Right renal pelvis (tissue), 4 donors: ENCODE measurements at regions not wholly inside any gene's neighbourhood (a gene's known extent, or its start where the extent isn't known, plus 50 kb on each side); places are given as distances from the start of the nearest gene placed in this dataset.
"Not testable (repeated sequence)": the region's sequence is repeated elsewhere in the genome, so short reads cannot be mapped to it uniquely, and the experiment has no call there.

Source experiments
- DNase-seq, 4 donors: peaks; one replicate each; pipeline ENCODE4 v3.0.0-alpha.2; 2013; ENCODE audit warnings: low read depth in 4 of 4, low spot score in 3 of 4, missing footprints in 1 of 4

DNA sequence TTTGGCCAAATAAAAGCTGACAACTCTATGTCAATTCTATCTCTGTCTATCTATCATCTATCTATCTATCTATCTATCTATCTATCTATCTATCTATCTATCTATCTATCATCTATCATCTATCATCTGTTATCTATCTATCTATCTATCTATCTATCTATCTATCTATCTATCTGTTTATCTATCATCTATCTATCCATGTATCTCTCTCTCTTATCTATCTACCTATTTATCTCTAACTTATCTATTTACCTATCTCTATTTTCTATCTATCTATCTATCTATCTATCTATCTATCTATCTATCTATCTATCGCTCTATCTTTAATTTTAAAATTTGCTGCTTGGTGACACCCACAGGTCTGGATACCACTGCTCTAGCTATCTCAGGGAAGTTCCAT is 271.1 kb downstream of the VRK1 start:
- DNase-seq = not testable (repeated sequence)

DNA sequence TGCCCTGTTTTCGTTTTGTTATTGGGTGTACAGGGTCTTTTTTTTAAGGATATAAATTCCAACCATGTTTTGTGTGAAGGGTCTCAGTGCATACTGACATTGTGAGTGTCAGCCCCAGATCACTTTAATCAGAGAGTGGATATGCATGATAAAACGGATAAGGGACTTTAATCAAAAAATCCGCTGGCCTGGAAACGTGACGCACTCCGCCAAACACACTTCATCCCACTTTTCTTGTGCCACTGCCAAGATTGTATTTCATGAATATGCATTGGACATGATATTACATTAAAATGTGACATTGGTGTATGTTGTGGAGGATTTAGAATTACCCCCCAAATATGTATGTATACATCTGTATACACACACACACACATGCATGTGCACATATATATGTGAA is 273.1 kb downstream of the VRK1 start:
- DNase-seq = no peak

DNA sequence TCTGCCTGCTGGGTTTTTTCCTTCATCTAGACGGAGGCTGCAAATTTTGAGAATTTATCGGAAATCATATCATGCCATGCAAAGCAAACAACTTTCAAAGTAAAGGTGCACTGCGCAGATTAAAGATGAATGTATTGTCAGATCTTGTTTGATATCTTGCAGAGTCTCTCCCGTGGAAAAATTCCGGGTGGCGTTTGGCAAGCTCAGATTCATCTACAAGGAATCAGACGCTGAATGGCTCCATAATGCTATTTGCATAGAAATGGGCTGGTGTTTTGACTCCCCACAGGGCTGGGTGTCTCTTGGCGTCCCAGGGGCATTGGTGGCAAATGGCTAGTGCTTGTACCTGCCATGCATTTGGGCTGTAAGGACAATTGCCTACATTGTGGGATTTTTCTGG is 274.0 kb downstream of the VRK1 start:
- no peak for DNase-seq

DNA sequence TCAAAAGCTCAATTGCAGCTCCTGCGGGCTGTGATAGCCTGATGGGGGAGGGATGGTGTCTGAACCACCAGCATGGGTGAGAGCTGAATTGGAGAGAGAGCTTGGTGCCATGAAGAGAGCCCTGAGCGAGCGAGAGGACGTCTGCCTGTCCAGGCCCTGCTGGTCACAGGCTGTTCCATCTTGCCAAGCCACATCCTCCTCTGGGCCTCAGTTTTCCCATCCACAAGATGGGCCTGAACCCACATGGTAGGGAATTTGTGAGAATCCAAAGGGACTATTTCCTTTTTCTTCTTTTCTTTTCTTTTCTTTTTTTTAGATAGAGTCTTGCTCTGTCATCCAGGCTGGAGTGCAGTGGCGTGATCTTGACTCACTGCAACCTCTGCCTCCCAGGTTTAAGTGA is 276.4 kb downstream of the VRK1 start:
- DNase-seq = no peak

DNA sequence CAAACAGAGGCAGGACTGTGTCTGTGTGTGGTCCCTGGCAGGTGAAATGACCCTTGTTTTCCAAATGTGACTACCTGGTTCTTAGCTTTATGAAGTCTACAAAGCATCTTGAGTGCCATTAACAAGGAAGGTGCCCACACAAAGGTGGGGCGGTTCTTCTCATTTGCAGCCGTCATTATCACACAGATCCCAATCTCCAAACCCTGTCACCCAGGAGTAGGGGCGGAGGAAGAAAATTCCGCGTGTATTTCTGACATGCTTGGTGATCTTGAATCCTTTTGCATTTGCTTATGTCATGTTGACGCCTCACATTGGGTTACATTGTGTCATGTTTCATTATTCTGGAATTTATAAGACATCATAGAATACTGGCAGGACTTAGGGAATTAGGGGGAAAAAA is 277.3 kb downstream of the VRK1 start:
- DNase-seq = no peak

DNA sequence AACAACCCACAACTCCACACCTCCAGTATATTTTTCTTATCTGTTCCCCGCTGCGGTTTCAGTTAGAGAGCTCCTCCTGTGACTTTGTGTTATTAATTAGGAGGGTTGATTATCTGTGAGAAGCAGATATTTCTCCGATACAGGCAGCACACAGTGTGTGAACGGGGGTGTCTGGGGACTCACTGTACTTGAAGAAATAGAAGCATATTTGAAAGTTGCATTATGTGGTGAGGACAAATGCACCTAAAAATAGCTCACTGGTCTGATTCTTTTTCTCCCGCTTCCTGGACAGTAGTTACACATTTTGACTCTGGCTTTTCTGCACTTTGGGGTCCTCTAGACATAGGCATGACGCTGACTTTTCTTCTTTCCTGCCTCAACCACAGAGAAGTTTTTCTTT is 277.7 kb downstream of the VRK1 start:
- DNase-seq = no peak

DNA sequence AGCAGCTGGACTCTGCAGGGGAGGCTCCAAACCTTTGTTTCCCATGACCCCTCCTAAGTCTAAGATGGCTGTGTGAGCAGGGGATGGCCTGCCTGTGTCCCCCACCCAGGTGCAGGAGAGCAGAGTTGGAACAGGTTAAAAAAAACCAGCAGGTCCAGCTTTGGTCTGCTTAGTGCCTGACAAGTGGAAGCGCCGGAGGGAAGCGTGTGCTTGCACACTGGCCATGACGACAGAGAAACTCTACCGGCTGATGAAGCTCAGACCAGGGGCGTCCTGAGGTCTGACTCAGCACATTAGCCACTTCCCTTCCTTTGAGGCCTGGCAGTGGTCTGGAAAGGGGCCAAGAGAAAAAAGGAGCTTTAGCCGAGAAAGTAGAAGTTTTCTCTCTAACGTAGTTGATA is 280.1 kb downstream of the VRK1 start:
- peak in 2 of 4 donors; percentile 9 to 26 for DNase-seq

DNA sequence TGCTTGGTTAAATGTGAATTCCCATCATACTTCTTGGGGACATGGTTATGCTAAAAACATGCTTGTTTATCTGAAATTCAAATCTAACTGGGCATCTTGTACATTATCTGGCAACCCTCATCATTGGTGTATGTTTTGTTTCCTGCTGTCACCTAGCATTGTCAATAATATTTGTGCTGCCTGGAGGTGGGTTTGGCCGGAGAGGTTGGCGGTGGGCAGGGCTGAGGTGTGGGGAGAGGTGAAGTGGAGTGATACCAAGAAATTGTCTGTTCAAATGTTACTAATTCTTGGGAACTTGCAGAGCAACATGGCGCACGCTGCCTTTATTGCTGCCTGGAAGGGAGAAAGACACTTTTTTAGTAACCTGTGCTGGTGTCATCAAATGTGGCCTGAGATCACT is 280.5 kb downstream of the VRK1 start:
- no peak for DNase-seq

DNA sequence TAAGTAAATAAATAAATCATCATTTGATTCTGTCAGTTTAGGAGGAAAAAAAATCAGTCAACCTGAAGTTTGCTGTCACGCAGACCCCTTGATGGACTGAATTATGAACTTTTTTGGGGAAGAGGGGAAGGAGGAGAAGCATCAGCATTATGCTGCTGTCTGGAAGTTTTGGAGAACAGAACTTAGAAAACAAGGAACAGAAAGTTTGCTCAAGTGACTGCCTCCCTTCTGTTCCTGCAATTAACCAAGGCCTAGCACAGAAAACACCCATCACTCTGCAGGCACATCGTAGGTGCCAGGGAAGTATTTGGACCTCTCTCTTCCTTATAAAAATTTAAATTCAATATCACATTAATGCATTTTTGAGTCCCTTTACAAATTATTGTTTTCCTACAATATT is 283.8 kb downstream of the VRK1 start:
- DNase-seq = no peak

DNA sequence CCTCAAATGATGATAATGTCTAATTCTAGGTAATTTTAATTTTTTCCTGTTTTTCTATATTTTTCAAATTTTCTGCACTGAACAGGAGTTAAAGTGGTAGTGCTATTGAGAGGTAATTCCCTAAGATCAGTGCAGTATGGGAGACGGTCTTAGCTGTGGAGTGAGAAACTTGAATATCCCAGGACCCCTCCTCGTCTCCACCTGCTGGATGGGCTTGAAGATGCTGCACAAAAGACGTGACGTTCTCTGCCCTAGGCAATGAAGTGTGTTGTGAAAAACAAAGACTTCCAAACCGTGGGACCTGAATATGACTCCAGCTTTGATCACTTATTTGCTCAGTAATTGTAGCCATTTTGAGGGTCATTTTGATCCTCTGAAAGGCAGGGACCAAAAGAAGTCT is 298.1 kb downstream of the VRK1 start:
- DNase-seq = no peak

DNA sequence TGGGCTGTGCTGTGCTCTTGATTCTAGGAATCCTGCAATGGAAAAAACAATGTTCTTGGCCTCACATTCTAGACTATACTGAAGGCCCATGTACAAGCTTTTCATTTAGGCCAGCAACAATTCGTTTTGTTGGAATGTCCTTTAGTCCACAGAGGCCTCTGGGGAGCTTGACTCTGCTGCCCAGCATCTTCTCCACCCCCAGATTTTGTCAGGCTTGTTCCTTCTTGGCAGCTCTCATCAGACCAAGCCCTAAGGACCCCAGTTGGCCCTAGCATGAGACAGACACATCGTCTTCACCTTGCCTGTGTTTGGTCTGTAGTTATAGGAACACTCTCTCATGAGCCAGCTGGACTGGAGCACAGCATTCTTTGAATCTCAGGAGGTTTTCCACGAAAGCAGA is 300.1 kb downstream of the VRK1 start:
- DNase-seq = no peak

DNA sequence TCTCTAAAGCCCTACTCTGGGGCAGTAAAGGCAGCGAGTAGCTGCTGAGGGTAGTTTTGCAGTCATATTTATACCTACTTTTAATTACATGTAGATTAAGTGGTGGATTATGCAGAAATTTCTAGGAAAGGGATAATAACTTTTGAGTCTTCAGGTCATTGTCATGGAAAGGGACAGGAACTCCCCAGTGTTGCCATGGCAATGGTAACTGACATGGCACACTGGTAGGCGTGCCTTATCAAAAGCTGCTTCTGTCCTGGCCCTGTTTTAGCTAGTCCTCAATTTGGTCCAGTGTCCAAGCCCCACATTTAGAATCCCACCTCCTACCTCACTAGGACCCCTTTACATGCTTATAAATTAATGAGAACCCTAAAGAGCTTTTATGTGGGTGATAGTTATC is 303.1 kb downstream of the VRK1 start:
- DNase-seq = no peak

DNA sequence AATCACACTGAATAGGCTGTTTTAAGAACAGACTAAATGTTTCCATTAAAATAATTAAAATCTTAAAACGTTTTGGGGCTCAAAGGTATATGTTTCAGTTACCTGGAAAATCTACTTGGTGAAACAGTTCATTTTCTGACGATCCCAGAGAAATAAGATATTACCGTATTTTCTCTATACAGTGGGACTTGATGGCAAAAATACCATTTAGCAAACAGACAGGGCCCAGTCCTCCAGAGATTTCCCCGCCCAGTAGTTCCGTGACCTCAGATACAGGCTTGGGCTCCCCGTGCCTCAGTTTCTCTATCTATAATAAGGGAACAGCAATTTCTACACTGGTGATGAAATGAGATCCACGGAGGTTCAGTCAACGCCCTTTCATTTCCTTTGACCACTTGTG is 304.4 kb downstream of the VRK1 start:
- no peak for DNase-seq

DNA sequence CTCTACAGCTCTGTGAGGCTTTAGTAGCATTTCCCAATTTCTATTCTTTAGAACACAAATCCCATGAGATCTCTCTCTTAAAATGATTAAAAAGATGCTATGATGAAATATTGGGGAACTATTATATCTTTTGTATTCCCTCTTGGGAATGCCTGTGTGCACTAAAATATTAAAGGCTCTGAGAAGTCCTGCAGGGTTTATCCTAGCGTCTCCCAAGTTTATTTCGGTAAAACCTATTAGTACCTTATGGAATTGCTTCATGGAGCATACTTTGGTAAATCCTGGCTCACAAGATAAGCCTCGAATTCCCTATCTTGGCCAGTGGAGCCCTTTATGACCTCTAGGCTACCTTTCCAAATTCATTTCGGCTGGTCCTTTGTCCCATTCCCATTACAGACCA is 306.8 kb downstream of the VRK1 start:
- DNase-seq = no peak

DNA sequence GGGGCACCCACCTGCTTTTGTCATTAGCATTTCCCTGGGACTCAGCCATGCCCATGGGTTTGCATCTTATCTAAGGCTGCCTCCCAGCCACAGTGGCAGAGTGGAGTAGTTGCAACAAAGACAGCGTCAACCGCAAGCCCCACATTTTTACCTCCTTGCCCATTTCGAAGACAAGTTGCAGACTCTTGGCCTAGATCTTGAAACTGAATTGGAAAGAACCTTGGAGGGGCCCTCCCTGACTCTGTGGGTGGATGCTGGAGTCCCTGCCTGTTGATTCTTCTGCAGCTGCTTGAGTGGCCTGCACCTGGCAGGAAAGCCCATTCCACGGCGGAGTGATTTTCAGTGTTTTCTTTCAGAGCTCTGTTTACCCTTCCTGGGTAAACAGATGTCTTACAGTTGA is 309.0 kb downstream of the VRK1 start:
- DNase-seq = no peak

DNA sequence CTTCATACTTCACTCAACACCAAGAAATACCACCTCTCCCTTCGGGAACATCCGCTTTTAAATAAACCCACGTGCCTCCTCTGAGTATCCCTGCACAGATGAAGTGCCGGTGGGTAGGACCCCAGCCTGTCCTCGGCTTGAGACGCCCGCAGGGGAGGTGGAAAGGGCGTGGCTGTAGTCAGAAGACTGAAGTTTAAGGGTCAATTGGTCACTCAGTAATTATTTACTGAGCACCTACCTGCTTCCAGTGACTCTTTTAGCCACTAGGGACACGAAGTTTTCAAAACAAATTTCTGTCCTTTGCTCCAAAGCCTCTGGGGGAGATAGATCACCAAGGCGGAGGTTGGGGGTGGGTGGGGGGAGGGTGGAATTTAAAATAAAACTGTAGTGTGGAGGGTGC is 309.4 kb downstream of the VRK1 start:
- no peak for DNase-seq

DNA sequence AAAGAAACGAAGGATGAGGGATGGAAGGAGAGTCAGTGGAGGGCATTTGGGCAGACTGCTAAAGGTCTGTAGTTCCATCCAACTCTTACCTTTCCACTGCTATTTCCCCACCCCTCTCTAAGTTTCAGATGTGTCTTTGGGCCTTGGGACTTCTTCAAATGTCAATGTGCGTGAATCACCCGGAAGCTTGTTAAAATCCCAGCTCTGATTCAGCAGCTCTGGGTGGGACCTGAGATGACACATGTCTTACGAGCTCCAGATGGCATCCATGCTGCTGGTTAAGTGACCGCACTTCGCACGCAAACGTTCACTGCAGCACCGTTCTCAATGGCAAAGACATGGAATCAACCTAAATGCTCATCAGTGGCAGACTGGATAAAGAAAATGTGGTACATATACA is 309.9 kb downstream of the VRK1 start:
- DNase-seq = no peak

DNA sequence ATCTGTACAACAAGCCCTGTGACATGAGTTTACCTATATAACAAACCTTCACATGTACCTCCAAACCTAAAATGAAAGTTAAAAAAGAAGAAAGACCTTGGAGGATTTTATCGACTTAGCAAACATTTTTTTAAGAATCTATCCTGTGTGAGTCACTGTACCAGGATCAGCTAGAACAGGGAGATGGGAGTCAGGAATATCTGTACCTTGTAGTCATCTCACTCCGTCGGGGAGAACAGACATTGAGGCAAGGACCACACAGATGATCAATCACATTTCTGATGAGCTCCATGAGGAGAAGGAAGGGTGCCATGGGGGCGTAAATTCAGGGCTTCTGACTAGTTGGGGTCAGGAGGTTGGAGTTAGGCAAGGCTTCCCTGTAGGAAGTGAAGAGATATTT is 310.6 kb downstream of the VRK1 start:
- no peak for DNase-seq

DNA sequence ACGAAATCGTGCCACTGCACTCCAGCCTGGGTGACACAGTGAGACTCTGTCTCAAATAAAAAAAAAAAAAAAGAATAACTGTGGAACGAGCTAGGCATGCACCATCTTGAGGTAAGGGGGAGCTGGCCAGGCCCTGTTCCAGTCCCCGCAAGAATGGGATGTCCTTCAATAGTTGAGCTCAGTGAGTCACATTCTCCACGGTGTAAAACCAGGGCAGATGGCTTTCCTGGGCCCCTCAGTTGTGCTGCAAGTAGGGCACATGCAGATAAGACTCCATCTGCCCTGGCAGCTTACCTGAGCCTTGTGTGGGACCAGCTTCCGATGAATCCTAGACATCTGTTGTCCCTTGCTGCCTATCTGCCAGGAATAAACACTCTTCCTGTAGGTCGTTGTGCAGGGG is 312.1 kb downstream of the VRK1 start:
- DNase-seq = no peak

DNA sequence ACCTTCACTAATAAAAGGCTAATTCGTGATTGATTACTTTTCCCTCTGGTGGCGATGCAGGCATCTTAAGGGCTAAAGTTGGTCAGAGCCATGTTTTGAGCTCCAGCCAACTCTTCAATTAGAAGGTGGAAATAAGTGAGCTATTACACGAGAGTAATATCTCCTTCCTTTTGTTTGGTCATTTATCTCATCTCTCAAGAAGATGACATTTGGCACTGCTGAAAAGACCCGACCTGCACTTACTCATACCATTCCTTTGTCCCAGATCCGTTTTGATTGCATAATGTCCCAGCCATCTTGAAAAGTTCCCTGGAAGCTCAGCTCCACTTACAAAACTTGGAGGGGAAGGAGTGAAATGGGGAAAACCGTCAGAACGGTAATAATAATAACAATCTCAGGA is 316.2 kb downstream of the VRK1 start:
- DNase-seq = no peak

DNA sequence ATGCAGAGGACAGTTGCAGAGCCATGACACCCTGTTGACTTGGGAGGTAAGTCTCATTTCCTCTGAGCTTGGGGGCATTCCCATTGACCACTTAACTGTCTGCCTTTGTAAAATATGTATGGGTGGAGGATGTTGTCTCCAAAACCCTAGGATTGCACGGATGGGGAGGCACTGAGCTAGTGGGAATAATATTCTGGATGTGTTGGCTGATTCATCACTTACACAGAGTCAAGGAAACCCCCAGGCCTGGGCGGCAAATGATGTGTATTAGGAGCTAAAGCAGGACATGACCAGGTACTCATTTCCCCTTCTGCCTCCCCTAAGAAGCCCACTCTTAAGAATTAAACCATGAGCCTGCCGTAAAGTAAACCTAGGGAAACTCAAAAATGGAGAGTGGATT is 319.4 kb downstream of the VRK1 start:
- DNase-seq = no peak

DNA sequence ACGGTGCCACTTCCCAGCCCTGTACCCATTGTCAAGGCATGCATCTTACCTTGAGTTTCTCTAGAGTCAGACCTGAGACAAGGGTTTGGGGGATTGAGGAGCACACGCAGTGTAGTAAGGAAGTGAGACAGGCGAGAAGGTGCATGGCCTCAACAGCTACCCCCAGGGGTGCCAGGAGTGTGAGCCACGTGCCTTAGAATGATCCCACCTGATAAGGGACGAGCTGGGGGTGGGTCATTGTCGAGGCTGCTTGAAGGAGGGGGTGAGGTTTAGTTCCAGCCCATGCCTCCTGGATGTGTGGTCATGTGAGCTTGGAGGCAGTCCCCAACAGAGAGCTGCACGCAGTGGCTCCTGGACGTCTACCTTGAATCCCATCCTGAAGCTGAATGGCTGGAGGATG is 320.5 kb downstream of the VRK1 start:
- DNase-seq = no peak

DNA sequence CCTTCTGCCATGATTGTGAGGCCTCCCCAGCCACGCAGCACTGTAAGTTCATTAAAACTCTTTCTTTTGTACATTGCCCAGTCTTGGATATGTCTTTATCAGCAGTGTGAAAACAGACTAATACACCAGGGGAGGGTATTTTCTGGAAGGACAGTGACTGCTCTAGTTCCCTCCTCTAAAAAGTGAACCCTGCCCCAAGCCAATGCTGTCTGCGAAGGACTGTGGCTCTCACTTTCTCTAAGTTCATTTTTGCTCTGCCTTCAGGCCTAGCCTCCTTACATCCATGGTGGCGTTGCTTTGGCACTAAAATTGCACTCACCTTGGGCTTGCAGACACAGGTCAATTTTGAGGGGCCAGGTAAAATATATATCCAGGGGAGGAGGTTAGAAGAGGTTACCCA is 323.0 kb downstream of the VRK1 start:
- no peak for DNase-seq

DNA sequence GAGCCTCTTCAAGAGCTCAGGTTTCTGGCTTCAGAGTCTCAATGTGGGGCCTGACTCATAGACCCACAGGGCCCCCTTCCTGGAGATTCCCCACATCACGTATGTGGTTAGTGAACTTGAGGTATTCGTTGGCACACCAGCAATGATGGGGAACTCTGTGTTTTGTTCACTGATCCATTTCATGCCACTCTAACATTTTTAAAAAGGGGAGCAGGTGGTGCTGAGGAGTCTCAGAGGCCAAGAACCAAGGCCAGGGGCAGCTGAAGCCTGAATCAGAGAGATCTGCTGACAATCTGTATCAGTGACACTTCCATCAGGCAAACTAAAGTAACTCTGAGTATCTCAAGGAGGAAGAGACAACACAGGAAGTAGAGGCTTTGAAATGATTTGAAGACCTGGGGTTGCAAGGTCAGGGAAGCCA is 323.4 kb downstream of the VRK1 start:
- DNase-seq = no peak
